Natural killer cell (primary cell): ENCODE measurements at regions not wholly inside any gene's neighbourhood (a gene's known extent, or its start where the extent isn't known, plus 50 kb on each side); places are given as distances from the start of the nearest gene placed in this dataset.

ENCODE experiments used
- ATAC-seq, 3 donors: fragments of 150-1000 bp in 2 of 3; fragments of 200-7000 bp in 1 of 3; cut with Tn5 transposase; 1 replicate in 1 of 3; 2 replicates in 2 of 3; pipeline ENCODE4 v1.10.0; 2021; ENCODE audit warnings: mild to moderate bottlenecking in 2 of 3, moderate library complexity in 2 of 3
- DNase-seq, 2 donors: peaks; one replicate each; pipeline versions ENCODE4 v3.0.0 to v3.0.0-alpha.2; 2013 to 2021; ENCODE audit warnings: mixed read lengths in 1 of 2
- H3K27ac ChIP-seq: one replicate; pipeline ENCODE4 v1.5.1; 2013; ENCODE audit warnings: mild to moderate bottlenecking, low read length
- H3K27me3 ChIP-seq: one replicate; pipeline ENCODE4 v1.6.1; 2013; ENCODE audit warnings: low read length; ENCODE audit not compliant: control insufficient read depth, insufficient read depth
- H3K36me3 ChIP-seq: one replicate; pipeline ENCODE4 v1.6.1; 2013; ENCODE audit warnings: low read length; ENCODE audit not compliant: control insufficient read depth, insufficient read depth
- H3K4me1 ChIP-seq: one replicate; pipeline ENCODE4 v1.6.1; 2013; ENCODE audit warnings: low read length; ENCODE audit not compliant: control insufficient read depth, insufficient read depth
- H3K4me3 ChIP-seq: one replicate; pipeline ENCODE4 v1.5.1; 2013; ENCODE audit warnings: low read length
- H3K9me3 ChIP-seq: one replicate; pipeline ENCODE4 v1.6.1; 2013; ENCODE audit warnings: low read length; ENCODE audit not compliant: control insufficient read depth, insufficient read depth
- H3K27ac Mint-ChIP-seq, 2 donors: one replicate each; pipeline ENCODE4 v1.8.0; 2022; ENCODE audit warnings: mild to moderate bottlenecking in 2 of 2, mixed read lengths in 2 of 2, moderate library complexity in 1 of 2
- H3K27me3 Mint-ChIP-seq, 2 donors: one replicate each; pipeline ENCODE4 v1.8.0; 2022; ENCODE audit warnings: low read depth in 2 of 2, mixed read lengths in 2 of 2
- H3K36me3 Mint-ChIP-seq: one replicate; pipeline ENCODE4 v1.8.0; 2022; ENCODE audit warnings: mixed read lengths
- H3K4me1 Mint-ChIP-seq, 2 donors: one replicate each; pipeline ENCODE4 v1.8.0; 2022; ENCODE audit warnings: mixed read lengths in 2 of 2
- H3K4me3 Mint-ChIP-seq: one replicate; pipeline ENCODE4 v1.8.0; 2022; ENCODE audit warnings: mild to moderate bottlenecking, moderate library complexity, mixed read lengths
- H3K9me3 Mint-ChIP-seq, 2 donors: one replicate each; pipeline ENCODE4 v1.8.0; 2022; ENCODE audit warnings: mixed read lengths in 2 of 2
- CTCF ChIP-seq: fragments of 200-600 bp; IDR thresholded peaks from one replicate; pipeline ENCODE4 v1.8.0; 2022; ENCODE audit warnings: antibody characterized with exemption
- WGBS: methylation state at CpG from one replicate; pipeline ENCODE4 v1.1.7; 2013; ENCODE audit warnings: missing lambda C conversion rate; ENCODE audit not compliant: insufficient coverage; 5-methylcytosine and 5-hydroxymethylcytosine counted together
- intact Hi-C: fragments of 100-400 bp; cut with micrococcal nuclease; formaldehyde crosslinking; loops from one replicate; pipeline ENCODE4 v1.14.2; 2022

DNA sequence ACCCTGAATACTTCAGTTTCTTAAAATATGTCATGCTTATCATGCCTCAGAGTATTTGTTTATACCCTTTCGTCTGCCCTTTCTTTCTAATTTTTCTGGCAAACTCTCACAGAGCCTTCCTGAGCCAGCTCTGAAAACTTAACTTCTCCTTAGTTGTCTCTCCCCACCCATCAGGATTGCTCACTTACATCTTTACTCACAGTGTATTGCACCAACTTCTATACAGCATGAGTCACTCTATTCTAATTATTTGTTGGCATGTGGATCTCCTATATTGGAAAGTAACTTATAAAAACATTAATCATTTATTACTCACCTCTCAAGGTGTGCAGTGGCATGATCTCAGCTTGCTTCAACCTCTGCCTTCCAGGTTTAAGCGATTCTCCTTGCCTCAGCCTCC is 114.9 kb downstream of the FANCF start:
- no peaks in the 10 kb centered on the region for H3K4me1 Mint-ChIP-seq
- no peaks in the 10 kb centered on the region for H3K36me3 Mint-ChIP-seq
- intact Hi-C loops = no loop called here
- H3K27me3 Mint-ChIP-seq = no peaks in the 10 kb centered on the region
- Histone ChIP-seq H3K36me3 (no peaks in the 10 kb centered on the region), H3K4me3 (no peak overlapping the region), H3K27me3 (no peaks in the 10 kb centered on the region), H3K27ac (no peak overlapping the region), H3K9me3 (no peaks in the 10 kb centered on the region), H3K4me1 (no peaks in the 10 kb centered on the region)
- 83% methylated on average over 2 of the region's 2 CpGs for WGBS
- no peak for ATAC-seq
- no peak for TF ChIP-seq CTCF
- H3K4me3 Mint-ChIP-seq = no peak overlapping the region
- H3K27ac Mint-ChIP-seq = no peak overlapping the region
- peaks cover 0 to 2% of the 10 kb centered on the region in 2 donors for H3K9me3 Mint-ChIP-seq
- no peak for DNase-seq

DNA sequence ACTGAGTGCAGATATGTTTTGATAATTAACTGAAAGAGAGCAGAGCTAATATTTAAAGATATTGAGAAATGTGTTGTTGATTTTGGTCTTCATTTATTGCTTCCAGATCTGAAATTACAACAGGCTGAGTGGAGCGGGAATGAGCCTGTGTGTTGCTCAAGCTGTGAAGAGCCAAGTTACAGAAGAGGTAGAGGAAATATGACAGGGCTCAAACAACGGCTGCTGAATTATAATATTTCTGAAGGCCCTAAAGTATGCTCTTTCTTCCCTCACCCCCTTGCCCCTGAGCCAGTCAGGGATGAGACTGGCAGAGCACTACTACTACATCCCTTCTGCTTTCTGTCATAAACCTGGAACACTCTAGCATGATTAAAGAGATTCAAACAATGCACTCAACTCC is 115.6 kb downstream of the FANCF start:
- Histone ChIP-seq H3K27ac (no peak overlapping the region), H3K9me3 (no peaks in the 10 kb centered on the region), H3K36me3 (no peaks in the 10 kb centered on the region), H3K27me3 (no peaks in the 10 kb centered on the region), H3K4me1 (no peaks in the 10 kb centered on the region), H3K4me3 (no peak overlapping the region)
- ATAC-seq (no peak), DNase-seq (no peak)
- Mint-ChIP-seq H3K9me3 (peaks cover 0 to 2% of the 10 kb centered on the region in 2 donors), H3K36me3 (no peaks in the 10 kb centered on the region), H3K4me1 (no peaks in the 10 kb centered on the region), H3K4me3 (no peak overlapping the region), H3K27me3 (no peaks in the 10 kb centered on the region), H3K27ac (no peak overlapping the region)
- WGBS = 92% methylated on average over 2 of the region's 2 CpGs
- intact Hi-C loops = no loop called here
- no peak for TF ChIP-seq CTCF

DNA sequence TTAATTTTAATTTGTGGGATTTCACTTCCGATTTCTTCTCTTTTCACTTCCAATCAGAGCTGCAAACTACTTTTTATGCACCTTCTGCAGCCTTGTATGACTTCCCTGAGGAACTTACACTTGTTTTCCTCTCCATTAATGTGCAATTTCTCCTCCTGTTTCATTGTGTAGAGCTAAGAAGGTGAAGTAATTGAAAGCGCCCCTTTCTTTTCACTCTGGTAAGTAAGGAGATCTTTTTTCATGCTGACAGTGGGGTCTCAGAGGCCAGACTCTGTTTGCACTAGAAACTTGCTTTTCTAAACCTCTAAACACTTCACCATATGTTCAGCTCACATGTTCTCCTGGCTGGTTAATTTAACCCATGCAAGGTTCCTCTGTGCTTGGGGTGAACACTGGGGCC is 117.0 kb downstream of the FANCF start:
- H3K4me1 Mint-ChIP-seq = no peaks in the 10 kb centered on the region
- no peaks in the 10 kb centered on the region for H3K4me1 ChIP-seq
- no peak for DNase-seq
- no peaks in the 10 kb centered on the region for H3K27me3 ChIP-seq
- H3K4me3 Mint-ChIP-seq = no peak overlapping the region
- no peaks in the 10 kb centered on the region for H3K36me3 Mint-ChIP-seq
- TF ChIP-seq CTCF = no peak
- H3K9me3 ChIP-seq = no peaks in the 10 kb centered on the region
- intact Hi-C loops = no loop called here
- no peaks in the 10 kb centered on the region for H3K27me3 Mint-ChIP-seq
- H3K9me3 Mint-ChIP-seq = peaks cover 0 to 2% of the 10 kb centered on the region in 2 donors
- H3K27ac Mint-ChIP-seq = no peak overlapping the region
- no peak for ATAC-seq
- no peak overlapping the region for H3K4me3 ChIP-seq
- no peaks in the 10 kb centered on the region for H3K36me3 ChIP-seq
- no CpG with 5 or more reads among the region's 2 CpGs for WGBS
- no peak overlapping the region for H3K27ac ChIP-seq

DNA sequence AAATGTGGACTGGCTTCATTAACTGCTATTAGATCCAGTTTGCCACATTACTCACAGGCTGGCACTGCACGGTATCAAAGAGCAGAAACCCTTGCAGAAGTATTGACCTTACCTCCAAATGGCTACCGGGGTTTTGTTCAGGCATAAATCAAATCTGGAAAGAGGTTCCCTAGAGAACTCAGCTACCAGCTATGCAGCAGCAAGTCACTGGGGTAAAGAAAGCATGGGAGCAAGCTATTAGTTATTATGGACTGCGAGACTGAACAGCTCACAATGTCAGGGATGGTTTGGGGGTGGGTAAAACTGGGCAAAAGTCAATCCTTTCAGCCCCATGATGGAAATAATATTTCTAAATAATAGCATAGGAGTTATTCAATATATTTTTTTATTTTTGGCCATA is 128.1 kb downstream of the FANCF start:
- DNase-seq (no peak), ATAC-seq (no peak)
- Mint-ChIP-seq H3K4me3 (no peak overlapping the region), H3K27ac (no peak overlapping the region), H3K4me1 (no peaks in the 10 kb centered on the region), H3K27me3 (no peaks in the 10 kb centered on the region), H3K9me3 (peaks cover 0 to 2% of the 10 kb centered on the region in 2 donors), H3K36me3 (no peaks in the 10 kb centered on the region)
- H3K36me3 ChIP-seq = no peaks in the 10 kb centered on the region
- WGBS = 82% methylated on average over 3 of the region's 3 CpGs
- no peaks in the 10 kb centered on the region for H3K27me3 ChIP-seq
- no peaks in the 10 kb centered on the region for H3K9me3 ChIP-seq
- TF ChIP-seq CTCF = no peak
- H3K4me3 ChIP-seq = no peak overlapping the region
- H3K27ac ChIP-seq = no peak overlapping the region
- intact Hi-C loops = no loop called here
- H3K4me1 ChIP-seq = no peaks in the 10 kb centered on the region
